HL-60 (cell line): ENCODE measurements at regions not wholly inside any gene's neighbourhood (a gene's known extent, or its start where the extent isn't known, plus 50 kb on each side); places are given as distances from the start of the nearest gene placed in this dataset.

Experiments used
- POLR2AphosphoS5 ChIP-seq: IDR thresholded peaks from 2 replicates; pipeline ENCODE4 v1.6.1; 2012; ENCODE audit warnings: low read depth
- SPI1 ChIP-seq: IDR thresholded peaks from 2 replicates; pipeline ENCODE4 v1.6.1; 2012; ENCODE audit warnings: low read depth, mild to moderate bottlenecking, borderline replicate concordance
- TF ChIP-seq, protein P1 (sequence below): IDR thresholded peaks from one replicate; pipeline ENCODE4 v1.5.1; 2011; ENCODE audit warnings: low read length, control low read depth, inconsistent platforms; ENCODE audit not compliant: insufficient read depth
- TF ChIP-seq, protein P2 (sequence below): IDR thresholded peaks from 2 replicates; pipeline ENCODE4 v1.6.1; 2012; ENCODE audit warnings: low read depth; ENCODE audit not compliant: insufficient replicate concordance

DNA sequence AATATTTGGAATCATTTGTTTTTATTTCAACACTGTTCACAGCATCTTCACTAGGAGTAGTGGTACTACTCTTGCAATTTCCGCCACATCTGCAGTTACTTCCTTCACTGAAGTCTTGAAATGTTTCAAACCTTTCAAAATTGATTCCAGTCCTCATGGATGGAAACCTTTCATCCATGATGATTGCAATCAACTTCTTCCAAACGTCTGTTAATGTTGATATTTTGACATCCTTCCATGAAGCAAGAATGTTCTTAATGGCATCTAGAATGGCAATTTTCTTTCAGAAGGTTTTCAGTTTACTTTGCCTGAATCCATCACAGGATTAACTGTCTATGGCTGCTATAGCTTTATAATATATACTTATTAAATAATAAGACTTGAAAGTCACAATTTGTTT is 736.8 kb upstream of the CA10 start:
- TF ChIP-seq, protein P1, sequence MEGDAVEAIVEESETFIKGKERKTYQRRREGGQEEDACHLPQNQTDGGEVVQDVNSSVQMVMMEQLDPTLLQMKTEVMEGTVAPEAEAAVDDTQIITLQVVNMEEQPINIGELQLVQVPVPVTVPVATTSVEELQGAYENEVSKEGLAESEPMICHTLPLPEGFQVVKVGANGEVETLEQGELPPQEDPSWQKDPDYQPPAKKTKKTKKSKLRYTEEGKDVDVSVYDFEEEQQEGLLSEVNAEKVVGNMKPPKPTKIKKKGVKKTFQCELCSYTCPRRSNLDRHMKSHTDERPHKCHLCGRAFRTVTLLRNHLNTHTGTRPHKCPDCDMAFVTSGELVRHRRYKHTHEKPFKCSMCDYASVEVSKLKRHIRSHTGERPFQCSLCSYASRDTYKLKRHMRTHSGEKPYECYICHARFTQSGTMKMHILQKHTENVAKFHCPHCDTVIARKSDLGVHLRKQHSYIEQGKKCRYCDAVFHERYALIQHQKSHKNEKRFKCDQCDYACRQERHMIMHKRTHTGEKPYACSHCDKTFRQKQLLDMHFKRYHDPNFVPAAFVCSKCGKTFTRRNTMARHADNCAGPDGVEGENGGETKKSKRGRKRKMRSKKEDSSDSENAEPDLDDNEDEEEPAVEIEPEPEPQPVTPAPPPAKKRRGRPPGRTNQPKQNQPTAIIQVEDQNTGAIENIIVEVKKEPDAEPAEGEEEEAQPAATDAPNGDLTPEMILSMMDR: no peak
- TF ChIP-seq, protein P2, sequence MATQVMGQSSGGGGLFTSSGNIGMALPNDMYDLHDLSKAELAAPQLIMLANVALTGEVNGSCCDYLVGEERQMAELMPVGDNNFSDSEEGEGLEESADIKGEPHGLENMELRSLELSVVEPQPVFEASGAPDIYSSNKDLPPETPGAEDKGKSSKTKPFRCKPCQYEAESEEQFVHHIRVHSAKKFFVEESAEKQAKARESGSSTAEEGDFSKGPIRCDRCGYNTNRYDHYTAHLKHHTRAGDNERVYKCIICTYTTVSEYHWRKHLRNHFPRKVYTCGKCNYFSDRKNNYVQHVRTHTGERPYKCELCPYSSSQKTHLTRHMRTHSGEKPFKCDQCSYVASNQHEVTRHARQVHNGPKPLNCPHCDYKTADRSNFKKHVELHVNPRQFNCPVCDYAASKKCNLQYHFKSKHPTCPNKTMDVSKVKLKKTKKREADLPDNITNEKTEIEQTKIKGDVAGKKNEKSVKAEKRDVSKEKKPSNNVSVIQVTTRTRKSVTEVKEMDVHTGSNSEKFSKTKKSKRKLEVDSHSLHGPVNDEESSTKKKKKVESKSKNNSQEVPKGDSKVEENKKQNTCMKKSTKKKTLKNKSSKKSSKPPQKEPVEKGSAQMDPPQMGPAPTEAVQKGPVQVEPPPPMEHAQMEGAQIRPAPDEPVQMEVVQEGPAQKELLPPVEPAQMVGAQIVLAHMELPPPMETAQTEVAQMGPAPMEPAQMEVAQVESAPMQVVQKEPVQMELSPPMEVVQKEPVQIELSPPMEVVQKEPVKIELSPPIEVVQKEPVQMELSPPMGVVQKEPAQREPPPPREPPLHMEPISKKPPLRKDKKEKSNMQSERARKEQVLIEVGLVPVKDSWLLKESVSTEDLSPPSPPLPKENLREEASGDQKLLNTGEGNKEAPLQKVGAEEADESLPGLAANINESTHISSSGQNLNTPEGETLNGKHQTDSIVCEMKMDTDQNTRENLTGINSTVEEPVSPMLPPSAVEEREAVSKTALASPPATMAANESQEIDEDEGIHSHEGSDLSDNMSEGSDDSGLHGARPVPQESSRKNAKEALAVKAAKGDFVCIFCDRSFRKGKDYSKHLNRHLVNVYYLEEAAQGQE: no peak
- TF ChIP-seq SPI1 (no peak), POLR2AphosphoS5 (no peak)
